SK-N-MC (cell line): ENCODE measurements at regions not wholly inside any gene's neighbourhood (a gene's known extent, or its start where the extent isn't known, plus 50 kb on each side); places are given as distances from the start of the nearest gene placed in this dataset.

Experiments
- EZH2 ChIP-seq: fragments of 200-600 bp; sonication (generic); IDR thresholded peaks from one replicate; pipeline ENCODE4 v1.6.1; 2017; ENCODE audit warnings: antibody characterized with exemption
- FOXP2 ChIP-seq: optimal IDR thresholded peaks from 2 replicates; pipeline ENCODE3; 2011; ENCODE audit warnings: mild to moderate bottlenecking, moderate library complexity; ENCODE audit not compliant: insufficient read depth; ENCODE audit errors: extremely low read length, control extremely low read depth
- POLR2AphosphoS5 ChIP-seq: IDR thresholded peaks from 2 replicates; pipeline ENCODE4 v1.6.1; 2012; ENCODE audit warnings: mild to moderate bottlenecking, low read depth, low read length, borderline replicate concordance

DNA sequence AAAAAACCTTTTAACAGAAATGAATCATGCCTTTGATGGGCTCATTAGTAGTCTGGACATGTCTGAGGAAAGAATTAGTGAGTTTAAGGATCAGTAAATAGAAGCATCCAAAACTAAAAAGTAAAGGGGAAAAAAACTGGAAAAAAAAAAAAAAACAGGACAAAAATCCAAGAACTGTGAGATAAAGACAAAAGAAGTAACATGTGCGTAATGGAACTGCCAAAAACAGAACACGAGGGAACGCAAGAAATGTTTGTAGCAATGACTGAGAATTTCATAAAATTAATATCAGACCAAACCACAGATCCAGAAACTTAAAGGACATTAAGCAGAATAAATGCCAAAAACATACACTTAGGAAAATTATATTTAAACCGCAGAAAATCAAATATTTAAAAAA is 77.4 kb downstream of the MS4A13 start:
- TF ChIP-seq EZH2 (no peak), POLR2AphosphoS5 (no peak), FOXP2 (no peak)
